ENCODE measurements at regions not wholly inside any gene's neighbourhood (a gene's known extent, or its start where the extent isn't known, plus 50 kb on each side); places are given as distances from the start of the nearest gene placed in this dataset.

GRCh38 chr10:81306971-81307782, 567.8 kb upstream of the NRG3 start:
- TF ChIP-seq CTCF (IDR thresholded peaks at IDR 0.05; ENCODE audit: low read length), result no peak
- TF ChIP-seq EZH2 (IDR thresholded peaks at IDR 0.05; ENCODE audit: borderline replicate concordance, low read length), result no peak
